Mesendoderm (in vitro differentiated cells): ENCODE measurements at regions not wholly inside any gene's neighbourhood (a gene's known extent, or its start where the extent isn't known, plus 50 kb on each side); places are given as distances from the start of the nearest gene placed in this dataset.

Experiments
- DNase-seq: peaks from one replicate; pipeline ENCODE4 v3.0.0; 2013
- H2AK5ac ChIP-seq: 2 replicates; pipeline ENCODE4 v1.6.1; 2013; ENCODE audit warnings: low read length, inconsistent platforms
- H2BK120ac ChIP-seq: 2 replicates; pipeline ENCODE4 v1.6.1; 2013; ENCODE audit warnings: low read depth, mild to moderate bottlenecking, low read length, moderate library complexity, mixed read lengths
- H2BK15ac ChIP-seq: replicated peaks from 2 replicates; pipeline ENCODE4 v1.6.1; 2013; ENCODE audit warnings: low read depth, mild to moderate bottlenecking, moderate library complexity
- H2BK5ac ChIP-seq: 2 replicates; pipeline ENCODE4 v1.6.1; 2013; ENCODE audit warnings: low read length, inconsistent platforms
- H3K18ac ChIP-seq: 2 replicates; pipeline ENCODE4 v1.6.1; 2013; ENCODE audit warnings: mild to moderate bottlenecking, low read length, mixed read lengths
- H3K23ac ChIP-seq: one replicate; pipeline ENCODE4 v1.6.1; 2013; ENCODE audit warnings: low read length
- H3K27ac ChIP-seq: 2 replicates; pipeline ENCODE4 v1.5.1; 2013; ENCODE audit warnings: low read depth, mild to moderate bottlenecking, inconsistent platforms, low read length, moderate library complexity
- H3K27me3 ChIP-seq: 2 replicates; pipeline ENCODE4 v1.6.1; 2013; ENCODE audit warnings: low read length, control low read depth, mild to moderate bottlenecking, inconsistent platforms; ENCODE audit not compliant: insufficient read depth, poor library complexity
- H3K36me3 ChIP-seq: 2 replicates; pipeline ENCODE4 v1.6.1; 2013; ENCODE audit warnings: low read length, inconsistent platforms; ENCODE audit not compliant: control insufficient read depth, insufficient read depth
- H3K4ac ChIP-seq: one replicate; pipeline ENCODE4 v1.6.1; 2013; ENCODE audit warnings: low read depth, mild to moderate bottlenecking, low read length, moderate library complexity
- H3K4me1 ChIP-seq: 2 replicates; pipeline ENCODE4 v1.6.1; 2013; ENCODE audit warnings: low read depth, low read length, inconsistent platforms; ENCODE audit not compliant: control insufficient read depth
- H3K4me2 ChIP-seq: 2 replicates; pipeline ENCODE4 v1.6.1; 2013; ENCODE audit warnings: low read length
- H3K4me3 ChIP-seq: 2 replicates; pipeline ENCODE4 v1.5.1; 2013; ENCODE audit warnings: mild to moderate bottlenecking, low read length
- H3K56ac ChIP-seq: one replicate; pipeline ENCODE4 v1.6.1; 2013; ENCODE audit warnings: low read length
- H3K79me1 ChIP-seq: 2 replicates; pipeline ENCODE4 v1.6.1; 2013; ENCODE audit warnings: low read length, inconsistent platforms
- H3K79me2 ChIP-seq: 2 replicates; pipeline ENCODE4 v1.6.1; 2013; ENCODE audit warnings: mild to moderate bottlenecking, low read length; ENCODE audit not compliant: control insufficient read depth, insufficient read depth
- H3K9ac ChIP-seq: 2 replicates; pipeline ENCODE4 v1.6.1; 2013; ENCODE audit warnings: low read length, inconsistent platforms
- H4K5ac ChIP-seq: one replicate; pipeline ENCODE4 v1.6.1; 2013; ENCODE audit warnings: low read length
- H4K8ac ChIP-seq: one replicate; pipeline ENCODE4 v1.6.1; 2013; ENCODE audit warnings: low read depth, mild to moderate bottlenecking, control low read depth, low read length, moderate library complexity
- WGBS: extraction: QIAGEN DNeasy Blood & Tissue Kit; methylation state at CpG from one replicate; pipeline ENCODE4 v1.1.7; 2013; ENCODE audit warnings: low lambda C conversion rate, missing lambda C conversion rate; ENCODE audit not compliant: insufficient coverage; ENCODE audit errors: extremely low coverage; 5-methylcytosine and 5-hydroxymethylcytosine counted together

GRCh38 chr10:128874331-128874730, 592.7 kb upstream of the MGMT start:
- H3K27me3 ChIP-seq = no peaks in the 10 kb centered on the region
- H3K4me1 ChIP-seq = no peaks in the 10 kb centered on the region
- H3K36me3 ChIP-seq = no peaks in the 10 kb centered on the region
- H3K9ac ChIP-seq = no peak overlapping the region
- H3K18ac ChIP-seq = no peak overlapping the region
- H2BK120ac ChIP-seq = no peak overlapping the region
- H3K27ac ChIP-seq = no peak overlapping the region
- H3K4me3 ChIP-seq = no peak overlapping the region
- H3K23ac ChIP-seq = no peak overlapping the region
- no peak for DNase-seq
- no peaks in the 10 kb centered on the region for H3K79me1 ChIP-seq
- WGBS = no CpG with 5 or more reads among the region's 3 CpGs
- no peak overlapping the region for H2AK5ac ChIP-seq
- H2BK5ac ChIP-seq = no peak overlapping the region
- no peak overlapping the region for H2BK15ac ChIP-seq
- H4K8ac ChIP-seq = no peak overlapping the region
- H3K56ac ChIP-seq = no peak overlapping the region
- no peak overlapping the region for H4K5ac ChIP-seq
- H3K4ac ChIP-seq = no peak overlapping the region
- H3K4me2 ChIP-seq = no peak overlapping the region
- H3K79me2 ChIP-seq = no peaks in the 10 kb centered on the region

- Histone ChIP-seq H3K18ac (no peak overlapping the region), H4K5ac (no peak overlapping the region), H2BK15ac (no peak overlapping the region), H3K79me2 (no peaks in the 10 kb centered on the region), H3K79me1 (no peaks in the 10 kb centered on the region), H3K4ac (no peak overlapping the region), H2AK5ac (no peak overlapping the region), H3K4me1 (no peaks in the 10 kb centered on the region), H3K4me2 (no peak overlapping the region), H3K4me3 (no peak overlapping the region), H2BK5ac (no peak overlapping the region), H3K9ac (no peak overlapping the region), H4K8ac (no peak overlapping the region), H3K56ac (no peak overlapping the region), H3K27me3 (no peaks in the 10 kb centered on the region), H3K27ac (no peak overlapping the region), H3K36me3 (no peaks in the 10 kb centered on the region), H2BK120ac (no peak overlapping the region), H3K23ac (no peak overlapping the region)
- no CpG with 5 or more reads among the region's 8 CpGs for WGBS
- no peak for DNase-seq
These were observed 591.9 kb upstream of the MGMT start for GRCh38 chr10:128875030-128875744.

- Histone ChIP-seq H3K36me3 (no peaks in the 10 kb centered on the region), H3K4me3 (no peak overlapping the region), H3K4me2 (no peak overlapping the region), H3K27ac (no peak overlapping the region), H3K79me2 (no peaks in the 10 kb centered on the region), H4K5ac (no peak overlapping the region), H2BK5ac (no peak overlapping the region), H3K9ac (no peak overlapping the region), H4K8ac (no peak overlapping the region), H3K56ac (no peak overlapping the region), H3K18ac (no peak overlapping the region), H3K79me1 (no peaks in the 10 kb centered on the region), H3K4ac (no peak overlapping the region), H3K4me1 (no peaks in the 10 kb centered on the region), H3K27me3 (no peaks in the 10 kb centered on the region), H2BK120ac (no peak overlapping the region), H3K23ac (no peak overlapping the region), H2AK5ac (no peak overlapping the region), H2BK15ac (no peak overlapping the region)
- DNase-seq = no peak
- WGBS = no CpG with 5 or more reads among the region's 7 CpGs
These were observed 590.9 kb upstream of the MGMT start for GRCh38 chr10:128875956-128876736.

DNA sequence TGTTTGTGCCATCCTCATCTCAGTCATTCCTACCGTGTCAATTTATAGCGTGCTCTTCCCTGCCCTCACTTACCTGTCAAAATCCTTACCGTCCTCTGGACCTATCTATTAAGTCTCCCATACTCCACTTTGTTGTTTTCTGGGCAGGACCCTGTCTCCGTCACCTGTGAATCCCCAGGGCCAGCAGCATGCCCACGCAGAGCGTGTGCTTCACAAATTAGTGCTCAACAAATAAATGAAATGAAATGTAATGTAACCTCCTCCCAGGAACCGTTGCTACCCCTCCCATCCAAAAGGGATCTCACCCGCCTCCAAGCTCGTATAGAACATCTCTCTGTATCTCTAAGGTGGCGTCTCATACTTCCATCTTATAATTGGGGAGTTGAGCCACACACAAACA, 589.9 kb upstream of the MGMT start:
- H3K18ac ChIP-seq = no peak overlapping the region
- H3K79me2 ChIP-seq = no peaks in the 10 kb centered on the region
- H3K23ac ChIP-seq = no peak overlapping the region
- no peak for DNase-seq
- no peak overlapping the region for H4K8ac ChIP-seq
- no peaks in the 10 kb centered on the region for H3K36me3 ChIP-seq
- H3K27ac ChIP-seq = no peak overlapping the region
- H2BK15ac ChIP-seq = no peak overlapping the region
- no peak overlapping the region for H4K5ac ChIP-seq
- H3K4me1 ChIP-seq = no peaks in the 10 kb centered on the region
- WGBS = no CpG with 5 or more reads among the region's 10 CpGs
- H3K79me1 ChIP-seq = no peaks in the 10 kb centered on the region
- H3K4me3 ChIP-seq = no peak overlapping the region
- no peak overlapping the region for H2BK5ac ChIP-seq
- H3K4ac ChIP-seq = no peak overlapping the region
- H3K27me3 ChIP-seq = no peaks in the 10 kb centered on the region
- no peak overlapping the region for H3K4me2 ChIP-seq
- no peak overlapping the region for H3K9ac ChIP-seq
- H2AK5ac ChIP-seq = no peak overlapping the region
- no peak overlapping the region for H2BK120ac ChIP-seq
- H3K56ac ChIP-seq = no peak overlapping the region

DNA sequence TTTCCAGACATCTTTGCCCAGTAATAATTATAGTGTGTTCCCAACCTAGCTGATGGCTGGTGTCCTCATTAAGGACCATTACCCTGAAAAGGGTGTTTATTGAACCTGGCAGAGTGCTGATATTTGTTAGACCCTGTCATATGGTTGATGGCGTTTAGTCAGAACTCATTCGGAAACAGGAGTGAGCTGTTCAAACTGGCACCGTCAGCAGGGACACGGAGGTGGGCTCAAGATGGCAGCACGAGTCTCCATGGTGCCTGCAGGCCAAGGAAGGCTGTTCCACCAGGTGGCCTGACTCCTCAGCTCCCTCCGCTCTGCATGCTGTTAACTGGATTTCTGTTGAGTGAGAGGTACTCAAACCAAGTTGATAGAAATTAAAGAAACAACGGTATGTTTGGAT, 589.1 kb upstream of the MGMT start:
- H3K9ac ChIP-seq = no peak overlapping the region
- H2BK120ac ChIP-seq = no peak overlapping the region
- no peak overlapping the region for H4K5ac ChIP-seq
- H3K23ac ChIP-seq = no peak overlapping the region
- H3K4me3 ChIP-seq = no peak overlapping the region
- no peak overlapping the region for H3K4ac ChIP-seq
- no peaks in the 10 kb centered on the region for H3K79me2 ChIP-seq
- no peaks in the 10 kb centered on the region for H3K79me1 ChIP-seq
- no peaks in the 10 kb centered on the region for H3K36me3 ChIP-seq
- no peak overlapping the region for H3K4me2 ChIP-seq
- no peaks in the 10 kb centered on the region for H3K27me3 ChIP-seq
- no CpG with 5 or more reads among the region's 7 CpGs for WGBS
- no peak overlapping the region for H2AK5ac ChIP-seq
- H3K18ac ChIP-seq = no peak overlapping the region
- H4K8ac ChIP-seq = no peak overlapping the region
- no peak for DNase-seq
- no peaks in the 10 kb centered on the region for H3K4me1 ChIP-seq
- no peak overlapping the region for H2BK5ac ChIP-seq
- H2BK15ac ChIP-seq = no peak overlapping the region
- H3K56ac ChIP-seq = no peak overlapping the region
- no peak overlapping the region for H3K27ac ChIP-seq
